Epithelial cell of esophagus (primary cell): ENCODE measurements at regions not wholly inside any gene's neighbourhood (a gene's known extent, or its start where the extent isn't known, plus 50 kb on each side); places are given as distances from the start of the nearest gene placed in this dataset.

Experiments
- DNase-seq: peaks from one replicate; pipeline ENCODE4 v3.0.0; 2010; ENCODE audit warnings: low read depth
- H3K4me3 ChIP-seq: 2 replicates; pipeline ENCODE4 v1.5.1; 2011; ENCODE audit warnings: mild to moderate bottlenecking, low read length, control low read depth
- CTCF ChIP-seq: IDR thresholded peaks from 2 replicates; pipeline ENCODE4 v1.5.1; 2011; ENCODE audit warnings: low read depth, mild to moderate bottlenecking, low read length, control low read depth, inconsistent platforms; ENCODE audit not compliant: insufficient read depth; ENCODE audit errors: missing control alignments

GRCh38 chr3:76362643-76363042, 577.3 kb upstream of the ZNF717 start:
- no peak for DNase-seq

DNA sequence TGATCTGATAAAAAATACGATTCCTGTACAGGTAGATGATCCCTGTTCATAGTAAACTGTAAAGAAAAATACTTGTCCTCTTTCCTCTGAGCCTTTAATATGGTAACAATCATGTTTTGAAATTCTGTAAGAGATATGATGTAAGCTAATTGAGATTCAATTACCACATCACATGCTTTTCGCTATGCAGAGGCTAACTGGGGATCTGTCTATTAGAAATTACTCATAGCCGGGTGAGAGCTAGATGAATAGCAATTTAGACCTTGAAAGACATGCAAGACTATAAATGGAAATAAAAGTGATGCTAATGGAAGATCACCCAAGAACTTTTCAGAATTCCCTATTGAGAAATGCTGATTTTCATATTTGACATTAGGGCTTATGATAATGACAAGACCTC, 579.9 kb upstream of the ZNF717 start:
- DNase-seq: no peak
- H3K4me3 ChIP-seq: no peak overlapping the region
- no peak for TF ChIP-seq CTCF

More at GRCh38 chr3:76362643-76363042, 577.3 kb upstream of the ZNF717 start:
- no peak overlapping the region for H3K4me3 ChIP-seq
- TF ChIP-seq CTCF: no peak

GRCh38 chr3:76367281-76367680, 581.9 kb upstream of the ZNF717 start:
- H3K4me3 ChIP-seq: no peak overlapping the region
- no peak for DNase-seq
- TF ChIP-seq CTCF: no peak

DNA sequence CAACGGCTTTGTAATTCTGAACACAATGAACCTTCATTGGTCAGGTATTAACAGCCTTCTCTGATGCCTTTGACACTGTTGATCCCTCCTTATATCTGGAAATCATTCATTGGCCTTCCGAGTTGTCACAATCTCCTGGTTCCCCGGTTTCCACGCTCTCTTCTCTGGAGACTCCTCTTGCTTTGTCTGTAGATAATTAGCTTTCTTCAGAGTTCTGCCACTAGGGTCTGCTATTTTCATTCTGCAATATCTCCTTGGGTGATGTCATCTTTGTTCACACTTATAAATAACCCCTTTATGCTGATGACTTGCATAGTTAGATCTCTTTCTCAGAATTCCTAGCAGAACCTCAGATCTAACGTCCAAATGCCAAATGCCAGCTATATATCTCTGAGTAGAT, 583.8 kb upstream of the ZNF717 start:
- TF ChIP-seq CTCF: peak; percentile 32
- no peak overlapping the region for H3K4me3 ChIP-seq
- DNase-seq: peak; percentile 16

GRCh38 chr3:76370749-76371520, 585.6 kb upstream of the ZNF717 start:
- H3K4me3 ChIP-seq: no peak overlapping the region
- TF ChIP-seq CTCF: no peak
- no peak for DNase-seq

- no peak for TF ChIP-seq CTCF
- DNase-seq: no peak
- no peak overlapping the region for H3K4me3 ChIP-seq
Observed at GRCh38 chr3:76372497-76372896, 587.1 kb upstream of the ZNF717 start.

- H3K4me3 ChIP-seq: no peak overlapping the region
- no peak for DNase-seq
- TF ChIP-seq CTCF: no peak
Observed at GRCh38 chr3:76377074-76377473, 591.7 kb upstream of the ZNF717 start.
